A673 (cell line): ENCODE measurements at regions not wholly inside any gene's neighbourhood (a gene's known extent, or its start where the extent isn't known, plus 50 kb on each side); places are given as distances from the start of the nearest gene placed in this dataset.

Experiments used
- BruUV-seq: library from RNA; stranded (reverse); fragments of 400-500 nt; replicated peaks from 2 replicates; lab custom pipeline; 2021; lab: Mats Ljungman, UMichigan
- CTCF ChIA-PET: fragments of 300-600 bp; sonication (Branson Sonifier 250); formaldehyde crosslinking; loops from one replicate; lab custom pipeline; 2022; ENCODE audit warnings: antibody characterized with exemption; lab: Charles Lee
- POLR2A ChIA-PET: fragments of 300-600 bp; sonication (Branson Sonifier 250); formaldehyde crosslinking; loops from one replicate; lab custom pipeline; 2022; ENCODE audit warnings: antibody characterized with exemption; ENCODE audit not compliant: low non-redundant PET; lab: Charles Lee
- DNase-seq: peaks from one replicate; pipeline ENCODE4 v3.0.0-alpha.2; 2015; ENCODE audit warnings: low spot score
- H3K27ac ChIP-seq: fragments of 200-600 bp; sonication (generic); 2 replicates; pipeline ENCODE4 v1.5.1; 2016; ENCODE audit warnings: mixed run types, low read depth, mild to moderate bottlenecking, mixed read lengths, antibody characterized with exemption, low read length; ENCODE audit not compliant: poor library complexity, severe bottlenecking
- H3K27me3 ChIP-seq: fragments of 200-600 bp; sonication (generic); replicated peaks from 2 replicates; pipeline ENCODE4 v1.6.1; 2017; ENCODE audit warnings: mixed run types, low read depth, mild to moderate bottlenecking, mixed read lengths, antibody characterized with exemption, low read length; ENCODE audit not compliant: insufficient read depth, poor library complexity
- H3K36me3 ChIP-seq: fragments of 200-600 bp; sonication (generic); 2 replicates; pipeline ENCODE4 v1.6.1; 2016; ENCODE audit warnings: mixed run types, mild to moderate bottlenecking, mixed read lengths, antibody characterized with exemption, low read length; ENCODE audit not compliant: insufficient read depth, poor library complexity, severe bottlenecking
- H3K4me1 ChIP-seq: fragments of 200-600 bp; sonication (generic); 2 replicates; pipeline ENCODE4 v1.6.1; 2017; ENCODE audit warnings: mixed run types, mild to moderate bottlenecking, mixed read lengths, antibody characterized with exemption, low read length; ENCODE audit not compliant: insufficient read depth, poor library complexity, severe bottlenecking
- H3K4me3 ChIP-seq: fragments of 200-600 bp; sonication (generic); 2 replicates; pipeline ENCODE4 v1.5.1; 2016; ENCODE audit warnings: low read depth, mixed run types, mild to moderate bottlenecking, mixed read lengths, low read length; ENCODE audit not compliant: poor library complexity, severe bottlenecking
- H3K9me3 ChIP-seq: fragments of 200-600 bp; sonication (generic); 2 replicates; pipeline ENCODE4 v1.6.1; 2016; ENCODE audit warnings: mixed run types, low read depth, mild to moderate bottlenecking, mixed read lengths, antibody characterized with exemption, low read length; ENCODE audit not compliant: poor library complexity, severe bottlenecking
- EZH2 ChIP-seq: fragments of 200-600 bp; sonication (generic); IDR thresholded peaks from 2 replicates; pipeline ENCODE4 v1.6.1; 2017; ENCODE audit warnings: borderline replicate concordance, low read depth, mild to moderate bottlenecking, mixed read lengths, antibody characterized with exemption, low read length; ENCODE audit not compliant: poor library complexity, severe bottlenecking
- intact Hi-C: fragments of 100-400 bp; cut with micrococcal nuclease; formaldehyde crosslinking; loops from one replicate; pipeline ENCODE4 v1.10.0; 2022; ENCODE audit not compliant: unreplicated experiment
- TF ChIP-seq, protein P1 (sequence below): fragments of 300-800, 200-600 bp; sonication (generic); conservative IDR thresholded peaks from 2 replicates; pipeline ENCODE4 v1.5.1; 2017; ENCODE audit warnings: low read depth, mild to moderate bottlenecking, antibody characterized with exemption, low read length, moderate library complexity, mixed read lengths

DNA sequence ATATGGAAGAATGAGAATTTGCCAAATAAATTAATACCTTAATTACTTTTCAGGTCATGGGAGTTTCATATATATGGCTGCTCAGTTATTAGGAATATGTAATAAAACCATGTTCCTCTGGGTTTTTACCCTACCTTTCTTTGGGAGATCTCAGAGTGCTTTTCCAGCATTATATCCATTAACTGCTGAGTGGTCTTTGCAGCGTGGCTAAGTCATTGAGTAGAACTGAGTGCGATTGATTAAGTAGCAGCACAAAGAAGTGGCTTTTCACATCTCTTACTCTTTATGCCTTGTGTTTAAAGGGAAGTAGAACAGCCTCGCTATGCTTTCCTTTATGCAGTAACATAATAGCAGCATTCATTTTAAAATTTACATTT, 340.1 kb downstream of the SNAPC1 start:
- no peak for TF ChIP-seq EZH2
- TF ChIP-seq, protein P1, sequence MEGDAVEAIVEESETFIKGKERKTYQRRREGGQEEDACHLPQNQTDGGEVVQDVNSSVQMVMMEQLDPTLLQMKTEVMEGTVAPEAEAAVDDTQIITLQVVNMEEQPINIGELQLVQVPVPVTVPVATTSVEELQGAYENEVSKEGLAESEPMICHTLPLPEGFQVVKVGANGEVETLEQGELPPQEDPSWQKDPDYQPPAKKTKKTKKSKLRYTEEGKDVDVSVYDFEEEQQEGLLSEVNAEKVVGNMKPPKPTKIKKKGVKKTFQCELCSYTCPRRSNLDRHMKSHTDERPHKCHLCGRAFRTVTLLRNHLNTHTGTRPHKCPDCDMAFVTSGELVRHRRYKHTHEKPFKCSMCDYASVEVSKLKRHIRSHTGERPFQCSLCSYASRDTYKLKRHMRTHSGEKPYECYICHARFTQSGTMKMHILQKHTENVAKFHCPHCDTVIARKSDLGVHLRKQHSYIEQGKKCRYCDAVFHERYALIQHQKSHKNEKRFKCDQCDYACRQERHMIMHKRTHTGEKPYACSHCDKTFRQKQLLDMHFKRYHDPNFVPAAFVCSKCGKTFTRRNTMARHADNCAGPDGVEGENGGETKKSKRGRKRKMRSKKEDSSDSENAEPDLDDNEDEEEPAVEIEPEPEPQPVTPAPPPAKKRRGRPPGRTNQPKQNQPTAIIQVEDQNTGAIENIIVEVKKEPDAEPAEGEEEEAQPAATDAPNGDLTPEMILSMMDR = no peak
- Histone ChIP-seq H3K36me3 (no peaks in the 10 kb centered on the region), H3K27me3 (no peaks in the 10 kb centered on the region), H3K4me3 (no peak overlapping the region), H3K4me1 (no peaks in the 10 kb centered on the region), H3K9me3 (no peaks in the 10 kb centered on the region), H3K27ac (no peak overlapping the region)
- no TSS peak for BruUV-seq
- DNase-seq = no peak
- POLR2A ChIA-PET = no interaction called here
- intact Hi-C loops = no loop called here
- CTCF ChIA-PET = no interaction called here

DNA sequence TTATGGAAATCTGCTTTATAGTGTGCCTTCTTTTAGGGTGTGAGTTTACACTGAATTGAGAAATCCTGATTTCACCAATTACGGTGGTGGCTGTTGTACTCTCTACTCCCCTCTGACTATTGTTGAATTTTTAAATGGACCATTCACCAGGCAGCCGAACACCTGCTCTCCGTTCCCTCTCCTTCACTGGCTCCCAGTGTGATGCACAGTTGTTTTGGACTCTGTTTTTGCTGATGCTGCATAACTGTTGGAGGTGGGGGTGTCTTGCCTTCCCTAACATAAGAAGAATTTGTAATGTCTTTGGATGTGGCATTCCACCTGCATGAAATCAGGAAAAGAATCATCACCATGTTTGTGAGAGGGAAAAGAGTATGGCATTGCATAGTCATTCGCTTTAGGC, 341.2 kb downstream of the SNAPC1 start:
- no peaks in the 10 kb centered on the region for H3K9me3 ChIP-seq
- no peaks in the 10 kb centered on the region for H3K4me1 ChIP-seq
- intact Hi-C loops = no loop called here
- no peak for TF ChIP-seq EZH2
- TF ChIP-seq, protein P1 = no peak
- H3K4me3 ChIP-seq = no peak overlapping the region
- CTCF ChIA-PET = no interaction called here
- no peak overlapping the region for H3K27ac ChIP-seq
- peaks cover 3% of the 10 kb centered on the region for H3K27me3 ChIP-seq
- BruUV-seq = no TSS peak
- no peak for DNase-seq
- POLR2A ChIA-PET = no interaction called here
- no peaks in the 10 kb centered on the region for H3K36me3 ChIP-seq

DNA sequence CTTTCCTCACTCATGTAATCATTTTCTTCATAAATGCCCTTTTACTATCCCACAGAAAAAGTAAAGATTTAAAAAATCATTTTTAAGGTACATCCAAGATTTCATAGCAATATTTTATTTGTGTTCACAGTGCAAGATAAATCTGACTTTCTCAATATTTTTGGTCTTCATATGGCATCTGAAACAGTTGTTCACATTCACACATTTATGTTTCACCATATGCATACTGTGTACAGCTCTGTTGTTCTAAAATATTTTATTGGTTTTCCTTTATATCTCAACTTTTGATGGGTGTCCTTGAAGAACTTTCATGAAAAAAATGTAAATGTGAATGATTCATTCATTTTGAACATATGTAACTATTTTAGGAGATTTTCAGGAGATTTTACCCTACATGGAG, 348.7 kb downstream of the SNAPC1 start:
- intact Hi-C loops = no loop called here
- ChIA-PET CTCF (no interaction called here), POLR2A (no interaction called here)
- H3K4me3 ChIP-seq = no peak overlapping the region
- peaks cover 31% of the 10 kb centered on the region for H3K27me3 ChIP-seq
- H3K36me3 ChIP-seq = no peaks in the 10 kb centered on the region
- no peaks in the 10 kb centered on the region for H3K9me3 ChIP-seq
- TF ChIP-seq EZH2 = no peak
- TF ChIP-seq, protein P1 = no peak
- DNase-seq = no peak
- no peaks in the 10 kb centered on the region for H3K4me1 ChIP-seq
- no peak overlapping the region for H3K27ac ChIP-seq
- BruUV-seq = no TSS peak
